Ishikawa (cell line): ENCODE measurements at regions not wholly inside any gene's neighbourhood (a gene's known extent, or its start where the extent isn't known, plus 50 kb on each side); places are given as distances from the start of the nearest gene placed in this dataset.

Source experiments
- CEBPB ChIP-seq: IDR thresholded peaks from 2 replicates; pipeline ENCODE4 v1.6.1; 2012
- RAD21 ChIP-seq: IDR thresholded peaks from 2 replicates; pipeline ENCODE4 v1.6.1; 2012; ENCODE audit warnings: low read depth
- REST ChIP-seq: IDR thresholded peaks from 2 replicates; pipeline ENCODE4 v1.6.1; 2012; ENCODE audit warnings: low read depth, mild to moderate bottlenecking
- ZBTB7A ChIP-seq: IDR thresholded peaks from 2 replicates; pipeline ENCODE4 v1.6.1; 2012; ENCODE audit warnings: low read depth
- TF ChIP-seq, protein P1 (sequence below): IDR thresholded peaks from 2 replicates; pipeline ENCODE4 v1.6.1; 2012

DNA sequence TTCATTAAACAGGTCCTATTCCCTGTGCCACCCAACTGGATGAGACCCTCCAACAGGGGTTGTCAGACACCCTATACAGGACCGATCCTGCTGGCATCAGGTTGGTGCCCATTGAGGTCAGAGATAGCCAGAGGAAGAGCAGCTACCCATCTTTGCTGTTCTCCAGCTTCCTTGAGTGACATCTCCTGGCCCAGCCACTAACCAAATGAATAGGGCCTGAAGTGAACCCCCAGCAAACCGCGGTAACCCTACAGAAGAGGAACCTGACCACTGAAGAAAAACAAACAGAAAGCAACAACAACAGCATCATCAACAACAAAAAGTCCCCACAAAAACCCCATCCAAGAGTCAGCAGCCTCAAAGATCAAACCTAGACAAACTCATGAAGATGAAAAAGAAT is 133.6 kb upstream of the ARPP21 start:
- TF ChIP-seq ZBTB7A (no peak), CEBPB (no peak), RAD21 (no peak), REST (no peak)
- TF ChIP-seq, protein P1, sequence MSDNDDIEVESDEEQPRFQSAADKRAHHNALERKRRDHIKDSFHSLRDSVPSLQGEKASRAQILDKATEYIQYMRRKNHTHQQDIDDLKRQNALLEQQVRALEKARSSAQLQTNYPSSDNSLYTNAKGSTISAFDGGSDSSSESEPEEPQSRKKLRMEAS, result no peak
